Right atrium auricular region (tissue), 2 donors: ENCODE measurements at regions not wholly inside any gene's neighbourhood (a gene's known extent, or its start where the extent isn't known, plus 50 kb on each side); places are given as distances from the start of the nearest gene placed in this dataset.
"Not testable (repeated sequence)": the region's sequence is repeated elsewhere in the genome, so short reads cannot be mapped to it uniquely, and the experiment has no call there.

Experiments used
- DNase-seq: peaks from one replicate; pipeline ENCODE4 v3.0.0-alpha.2; 2019; ENCODE audit warnings: low spot score
- H3K27ac ChIP-seq, 2 donors: fragments of 200-600 bp; sonication (generic); 1 replicate in 1 of 2; 2 replicates in 1 of 2; pipeline ENCODE4 v1.5.1; 2016 to 2019
- H3K27me3 ChIP-seq, 2 donors: fragments of 200-600 bp; sonication (generic); one replicate each; pipeline versions ENCODE4 v1.5.1 to v1.6.0; 2017 to 2019
- H3K36me3 ChIP-seq: fragments of 200-600 bp; sonication (generic); one replicate; pipeline ENCODE4 v1.5.1; 2016
- H3K4me1 ChIP-seq, 2 donors: fragments of 200-600 bp; sonication (generic); one replicate each; pipeline versions ENCODE4 v1.5.1 to v1.6.0; 2017 to 2019
- H3K4me3 ChIP-seq, 2 donors: fragments of 200-600 bp; sonication (generic); 1 replicate in 1 of 2; 2 replicates in 1 of 2; pipeline ENCODE4 v1.5.1; 2017 to 2019; ENCODE audit warnings: mild to moderate bottlenecking in 1 of 2, moderate library complexity in 1 of 2
- H3K9me3 ChIP-seq, 2 donors: fragments of 200-600 bp; sonication (generic); one replicate each; pipeline ENCODE4 v1.5.1; 2019
- TF ChIP-seq, protein P1 (sequence below), 2 donors: fragments of 200-600 bp; sonication (generic); IDR thresholded peaks; one replicate each; pipeline ENCODE4 v1.5.1; 2019; ENCODE audit warnings: antibody characterized with exemption in 2 of 2

DNA sequence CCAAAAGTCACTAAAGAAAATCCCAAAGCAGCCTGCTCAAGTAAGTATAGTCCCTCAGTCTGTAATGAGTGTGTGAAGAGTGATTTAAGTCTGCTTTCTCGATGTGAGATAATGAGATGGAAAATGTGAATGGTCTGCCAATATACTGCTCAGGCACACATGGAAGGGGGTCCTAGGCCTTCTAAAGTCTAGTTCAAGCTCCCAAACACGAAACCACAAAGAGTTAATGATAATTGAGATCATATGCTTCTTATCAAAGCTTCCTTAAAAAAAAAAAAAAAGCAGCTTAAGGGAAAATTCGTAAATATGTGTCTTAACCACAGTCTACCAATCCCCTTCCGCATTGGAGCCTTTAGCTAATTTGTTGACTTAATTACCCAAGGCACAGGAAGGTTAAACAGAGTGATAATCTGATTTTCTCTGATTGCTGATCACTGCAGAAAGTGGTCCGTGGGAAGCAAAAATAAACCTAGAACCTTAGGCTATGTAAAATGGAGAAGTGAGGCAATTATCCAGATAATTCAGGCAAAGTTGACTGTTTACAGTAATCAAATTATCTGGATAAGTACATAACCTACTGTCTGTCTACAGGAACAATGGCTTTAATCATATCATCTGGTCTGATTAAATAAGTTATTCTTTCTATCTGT, 172.9 kb downstream of the MBL2 start:
- H3K9me3 ChIP-seq = no peaks in the 10 kb centered on the region
- TF ChIP-seq, protein P1, sequence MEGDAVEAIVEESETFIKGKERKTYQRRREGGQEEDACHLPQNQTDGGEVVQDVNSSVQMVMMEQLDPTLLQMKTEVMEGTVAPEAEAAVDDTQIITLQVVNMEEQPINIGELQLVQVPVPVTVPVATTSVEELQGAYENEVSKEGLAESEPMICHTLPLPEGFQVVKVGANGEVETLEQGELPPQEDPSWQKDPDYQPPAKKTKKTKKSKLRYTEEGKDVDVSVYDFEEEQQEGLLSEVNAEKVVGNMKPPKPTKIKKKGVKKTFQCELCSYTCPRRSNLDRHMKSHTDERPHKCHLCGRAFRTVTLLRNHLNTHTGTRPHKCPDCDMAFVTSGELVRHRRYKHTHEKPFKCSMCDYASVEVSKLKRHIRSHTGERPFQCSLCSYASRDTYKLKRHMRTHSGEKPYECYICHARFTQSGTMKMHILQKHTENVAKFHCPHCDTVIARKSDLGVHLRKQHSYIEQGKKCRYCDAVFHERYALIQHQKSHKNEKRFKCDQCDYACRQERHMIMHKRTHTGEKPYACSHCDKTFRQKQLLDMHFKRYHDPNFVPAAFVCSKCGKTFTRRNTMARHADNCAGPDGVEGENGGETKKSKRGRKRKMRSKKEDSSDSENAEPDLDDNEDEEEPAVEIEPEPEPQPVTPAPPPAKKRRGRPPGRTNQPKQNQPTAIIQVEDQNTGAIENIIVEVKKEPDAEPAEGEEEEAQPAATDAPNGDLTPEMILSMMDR (IDR thresholded peaks at IDR 0.05) = no peak
- H3K27ac ChIP-seq = no peak overlapping the region
- H3K36me3 ChIP-seq = no peaks in the 10 kb centered on the region
- no peaks in the 10 kb centered on the region for H3K27me3 ChIP-seq
- no peak overlapping the region for H3K4me3 ChIP-seq
- H3K4me1 ChIP-seq = no peaks in the 10 kb centered on the region
- no peak for DNase-seq

DNA sequence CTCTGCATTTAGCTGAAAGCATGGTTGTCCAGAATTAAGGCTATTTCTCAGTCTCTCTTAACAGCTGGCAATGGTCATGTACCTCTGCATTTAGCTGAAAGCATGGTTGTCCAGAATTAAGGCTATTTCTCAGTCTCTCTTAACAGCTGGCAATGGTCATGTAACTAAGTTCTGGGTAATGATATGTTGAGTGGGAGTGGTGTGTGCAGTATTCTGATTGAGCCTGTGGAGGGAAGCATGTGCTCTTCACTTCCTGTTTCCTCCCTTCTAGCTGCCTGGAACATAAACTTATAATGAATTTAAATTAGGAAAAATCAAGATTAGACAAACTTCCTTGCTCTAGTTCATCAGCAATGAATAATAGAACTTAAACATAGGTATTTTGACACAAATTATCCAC, 168.5 kb downstream of the MBL2 start:
- not testable (repeated sequence) for H3K9me3 ChIP-seq, H3K27ac ChIP-seq, H3K27me3 ChIP-seq, H3K36me3 ChIP-seq, H3K4me1 ChIP-seq, H3K4me3 ChIP-seq, DNase-seq

DNA sequence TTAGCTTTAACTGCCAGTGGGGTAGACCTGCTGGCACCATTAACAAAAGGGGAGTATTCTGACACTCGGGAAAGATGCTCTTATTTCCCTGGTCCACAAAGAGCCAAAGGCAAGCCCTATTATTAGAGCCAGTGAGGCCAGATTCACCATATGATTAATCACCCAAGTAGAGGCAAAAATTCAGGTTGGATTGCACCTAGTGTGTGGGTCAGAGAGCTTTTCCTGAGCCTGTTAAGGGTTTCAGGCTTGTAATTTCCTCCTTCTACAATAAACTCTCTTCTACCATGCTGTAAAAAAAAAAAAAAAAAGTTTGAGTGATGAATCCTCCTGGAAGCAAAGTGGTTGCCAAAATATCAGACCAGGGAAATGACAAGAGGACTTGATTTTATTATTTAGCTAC, 163.5 kb downstream of the MBL2 start:
- H3K4me1 ChIP-seq = no peaks in the 10 kb centered on the region
- TF ChIP-seq, protein P1 (IDR thresholded peaks at IDR 0.05) = no peak
- no peak for DNase-seq
- H3K4me3 ChIP-seq = no peak overlapping the region
- no peaks in the 10 kb centered on the region for H3K27me3 ChIP-seq
- H3K9me3 ChIP-seq = no peaks in the 10 kb centered on the region
- no peaks in the 10 kb centered on the region for H3K36me3 ChIP-seq
- no peak overlapping the region for H3K27ac ChIP-seq

DNA sequence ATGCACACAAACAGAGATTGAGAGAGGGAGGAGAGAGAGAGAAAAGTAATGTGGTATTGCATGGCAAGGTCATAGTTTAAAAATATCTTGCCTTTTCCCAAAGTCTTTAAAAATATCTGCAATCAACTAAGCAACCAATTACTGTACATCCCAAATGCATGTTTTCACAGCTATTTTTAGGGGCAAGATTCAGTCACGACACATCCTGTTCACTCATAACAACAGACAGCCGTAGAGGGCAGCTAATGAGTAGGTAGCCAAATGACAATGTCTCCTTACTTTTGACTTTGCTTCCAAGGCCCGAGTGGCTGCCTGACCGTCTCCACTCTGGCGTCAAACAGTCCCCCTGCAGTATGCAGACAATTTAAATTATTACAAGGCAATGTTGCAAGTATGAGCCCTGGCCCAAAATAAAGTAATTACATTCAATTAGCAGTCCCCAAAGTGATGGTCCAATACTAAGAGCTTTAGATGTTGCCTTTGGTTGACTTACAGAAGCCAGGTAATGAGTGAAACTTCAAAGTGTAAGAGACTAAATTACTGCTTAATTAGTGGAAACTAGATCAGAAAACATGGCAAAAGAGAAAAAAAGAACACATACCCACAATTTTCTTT, 162.9 kb downstream of the MBL2 start:
- no peak for DNase-seq
- H3K4me1 ChIP-seq = no peaks in the 10 kb centered on the region
- no peak overlapping the region for H3K27ac ChIP-seq
- no peaks in the 10 kb centered on the region for H3K27me3 ChIP-seq
- no peak overlapping the region for H3K4me3 ChIP-seq
- TF ChIP-seq, protein P1 (IDR thresholded peaks at IDR 0.05) = no peak
- no peaks in the 10 kb centered on the region for H3K36me3 ChIP-seq
- H3K9me3 ChIP-seq = no peaks in the 10 kb centered on the region

DNA sequence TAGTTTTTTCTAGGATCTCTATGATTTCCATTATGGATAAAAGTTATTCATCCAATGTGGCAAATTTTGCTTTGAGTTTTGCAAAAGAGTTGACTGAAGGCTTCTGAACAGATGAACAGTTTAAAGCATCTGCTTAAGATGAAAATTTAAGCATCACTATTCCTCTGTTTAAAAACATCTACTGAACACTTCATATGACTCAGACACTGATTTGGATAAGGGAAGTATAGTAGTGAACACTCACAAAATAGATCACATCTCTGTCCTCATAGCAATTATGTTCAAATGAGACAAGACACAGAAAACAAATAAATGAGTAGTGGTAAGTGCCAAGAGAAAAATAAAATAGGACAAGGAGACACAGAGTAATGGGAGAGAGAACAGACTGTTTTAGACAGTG, 157.3 kb downstream of the MBL2 start:
- no peak overlapping the region for H3K4me3 ChIP-seq
- H3K9me3 ChIP-seq = no peaks in the 10 kb centered on the region
- no peak overlapping the region for H3K27ac ChIP-seq
- TF ChIP-seq, protein P1 (IDR thresholded peaks at IDR 0.05) = no peak
- H3K36me3 ChIP-seq = no peaks in the 10 kb centered on the region
- H3K27me3 ChIP-seq = no peaks in the 10 kb centered on the region
- no peak for DNase-seq
- no peaks in the 10 kb centered on the region for H3K4me1 ChIP-seq

DNA sequence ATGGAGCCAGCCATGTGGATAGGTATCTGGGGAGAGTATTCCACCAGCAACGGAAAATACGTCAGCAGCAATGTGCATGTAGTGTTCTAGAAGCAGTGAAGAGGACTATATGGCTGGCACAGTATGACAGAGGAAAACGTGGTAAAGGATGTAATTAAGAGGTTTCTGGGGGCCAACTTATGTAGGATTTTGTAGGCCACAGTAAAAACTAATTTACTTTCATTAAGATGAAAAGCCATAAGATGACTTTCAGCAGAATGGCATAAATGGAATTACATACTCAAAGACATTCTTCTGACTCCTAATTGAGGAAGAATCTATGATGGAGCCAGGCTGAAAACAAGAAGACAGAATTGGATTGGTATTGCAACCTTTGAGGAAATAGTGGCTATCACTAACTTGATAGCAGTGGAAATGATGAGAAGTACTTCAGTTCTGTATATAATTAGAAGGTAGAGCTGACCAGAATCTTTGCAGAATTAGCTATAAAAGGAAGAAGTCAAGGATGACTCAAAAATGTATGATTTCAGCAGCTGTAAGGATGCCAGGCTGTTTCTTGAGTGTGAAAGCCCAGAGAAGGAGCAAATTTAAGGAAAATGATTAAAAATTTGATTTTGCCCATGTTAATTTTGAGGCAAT, 156.7 kb downstream of the MBL2 start:
- no peak overlapping the region for H3K4me3 ChIP-seq
- no peaks in the 10 kb centered on the region for H3K27me3 ChIP-seq
- no peaks in the 10 kb centered on the region for H3K36me3 ChIP-seq
- TF ChIP-seq, protein P1 (IDR thresholded peaks at IDR 0.05) = no peak
- DNase-seq = no peak
- H3K4me1 ChIP-seq = no peaks in the 10 kb centered on the region
- no peak overlapping the region for H3K27ac ChIP-seq
- no peaks in the 10 kb centered on the region for H3K9me3 ChIP-seq
